ENCODE measurements at regions not wholly inside any gene's neighbourhood (a gene's known extent, or its start where the extent isn't known, plus 50 kb on each side); places are given as distances from the start of the nearest gene placed in this dataset.

GRCh38 chr20:58127701-58128111 is 100.7 kb downstream of the ANKRD60 start:
- TF ChIP-seq, protein P1, sequence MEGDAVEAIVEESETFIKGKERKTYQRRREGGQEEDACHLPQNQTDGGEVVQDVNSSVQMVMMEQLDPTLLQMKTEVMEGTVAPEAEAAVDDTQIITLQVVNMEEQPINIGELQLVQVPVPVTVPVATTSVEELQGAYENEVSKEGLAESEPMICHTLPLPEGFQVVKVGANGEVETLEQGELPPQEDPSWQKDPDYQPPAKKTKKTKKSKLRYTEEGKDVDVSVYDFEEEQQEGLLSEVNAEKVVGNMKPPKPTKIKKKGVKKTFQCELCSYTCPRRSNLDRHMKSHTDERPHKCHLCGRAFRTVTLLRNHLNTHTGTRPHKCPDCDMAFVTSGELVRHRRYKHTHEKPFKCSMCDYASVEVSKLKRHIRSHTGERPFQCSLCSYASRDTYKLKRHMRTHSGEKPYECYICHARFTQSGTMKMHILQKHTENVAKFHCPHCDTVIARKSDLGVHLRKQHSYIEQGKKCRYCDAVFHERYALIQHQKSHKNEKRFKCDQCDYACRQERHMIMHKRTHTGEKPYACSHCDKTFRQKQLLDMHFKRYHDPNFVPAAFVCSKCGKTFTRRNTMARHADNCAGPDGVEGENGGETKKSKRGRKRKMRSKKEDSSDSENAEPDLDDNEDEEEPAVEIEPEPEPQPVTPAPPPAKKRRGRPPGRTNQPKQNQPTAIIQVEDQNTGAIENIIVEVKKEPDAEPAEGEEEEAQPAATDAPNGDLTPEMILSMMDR (IDR thresholded peaks at IDR 0.05; ENCODE audit: insufficient read depth, low read length) = no peak
- TF ChIP-seq REST (IDR thresholded peaks at IDR 0.05; ENCODE audit: insufficient replicate concordance, low read depth) = no peak
- TF ChIP-seq POLR2AphosphoS5 (IDR thresholded peaks at IDR 0.05; ENCODE audit: low read depth) = no peak
- no peak for TF ChIP-seq GABPA (IDR thresholded peaks at IDR 0.05; ENCODE audit: low read depth)
- TF ChIP-seq SPI1 (IDR thresholded peaks at IDR 0.05; ENCODE audit: borderline replicate concordance, low read depth) = no peak
